Pons (tissue), 1 donor: ENCODE measurements at regions not wholly inside any gene's neighbourhood (a gene's known extent, or its start where the extent isn't known, plus 50 kb on each side); places are given as distances from the start of the nearest gene placed in this dataset.
"Not testable (repeated sequence)": the region's sequence is repeated elsewhere in the genome, so short reads cannot be mapped to it uniquely, and the experiment has no call there.

Experiments used
- DNase-seq: peaks from one replicate; pipeline ENCODE4 v3.0.0-alpha.2; 2016; ENCODE audit warnings: low spot score

- no peak for DNase-seq
Observed at GRCh38 chr15:70248116-70249025, 150.7 kb upstream of the TLE3 start.

DNA sequence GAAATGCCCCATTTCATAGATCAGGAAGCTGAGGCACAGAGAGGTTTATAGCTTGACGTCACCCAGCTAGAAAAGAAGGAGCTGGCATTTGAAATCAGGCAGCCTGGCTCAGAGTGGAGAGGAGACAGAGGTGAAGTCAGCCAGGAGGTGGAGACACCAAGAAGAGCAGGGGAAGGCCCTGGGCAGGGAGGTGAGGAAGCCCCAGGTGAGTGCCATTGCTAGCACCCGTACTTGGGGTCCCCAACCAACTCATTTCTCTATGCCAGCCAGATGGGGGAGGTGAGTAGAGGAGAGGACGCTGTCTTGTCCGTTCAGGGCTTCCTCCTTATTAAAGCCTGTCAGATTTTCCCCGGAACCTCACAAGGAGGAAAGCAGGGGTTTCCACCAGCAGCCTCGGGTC lies 149.6 kb upstream of the TLE3 start:
- no peak for DNase-seq

GRCh38 chr15:70246623-70247220 lies 149.0 kb upstream of the TLE3 start:
- no peak for DNase-seq

DNA sequence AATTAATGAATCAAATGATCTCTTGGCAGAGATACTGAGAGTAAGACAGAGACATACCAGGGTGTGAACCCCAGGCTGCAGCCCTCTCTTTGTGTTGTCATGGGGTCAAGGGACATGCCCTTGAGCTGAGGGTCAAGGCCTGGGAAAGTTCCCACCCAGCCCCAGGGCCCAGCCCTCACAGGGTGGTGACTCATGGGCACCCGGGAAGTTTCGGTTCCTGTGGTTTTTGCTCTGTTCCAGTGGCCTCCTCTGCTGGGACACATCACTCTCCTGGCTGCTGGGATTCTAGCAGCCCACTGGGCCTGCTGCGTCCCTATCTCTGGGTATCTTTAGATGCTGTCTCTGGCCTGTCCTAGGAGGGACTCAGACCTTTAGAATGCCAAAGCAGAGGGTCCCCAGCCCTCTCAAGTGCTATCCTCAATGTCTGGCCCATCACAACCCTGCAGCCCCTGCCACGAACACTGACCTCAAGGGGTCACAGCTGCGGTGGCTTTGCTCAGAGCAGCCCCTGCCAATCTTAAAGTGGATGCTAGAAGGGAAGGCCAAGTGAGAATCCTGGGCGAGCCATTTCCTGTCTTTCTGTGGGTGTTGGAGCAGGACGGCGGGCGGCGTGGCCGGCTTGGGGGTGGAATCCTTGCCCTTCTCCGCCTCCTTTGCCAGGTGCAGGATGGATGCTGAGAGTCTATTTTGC lies 148.4 kb upstream of the TLE3 start:
- peak; percentile 33 for DNase-seq

GRCh38 chr15:70244978-70245542 lies 147.3 kb upstream of the TLE3 start:
- no peak for DNase-seq

DNA sequence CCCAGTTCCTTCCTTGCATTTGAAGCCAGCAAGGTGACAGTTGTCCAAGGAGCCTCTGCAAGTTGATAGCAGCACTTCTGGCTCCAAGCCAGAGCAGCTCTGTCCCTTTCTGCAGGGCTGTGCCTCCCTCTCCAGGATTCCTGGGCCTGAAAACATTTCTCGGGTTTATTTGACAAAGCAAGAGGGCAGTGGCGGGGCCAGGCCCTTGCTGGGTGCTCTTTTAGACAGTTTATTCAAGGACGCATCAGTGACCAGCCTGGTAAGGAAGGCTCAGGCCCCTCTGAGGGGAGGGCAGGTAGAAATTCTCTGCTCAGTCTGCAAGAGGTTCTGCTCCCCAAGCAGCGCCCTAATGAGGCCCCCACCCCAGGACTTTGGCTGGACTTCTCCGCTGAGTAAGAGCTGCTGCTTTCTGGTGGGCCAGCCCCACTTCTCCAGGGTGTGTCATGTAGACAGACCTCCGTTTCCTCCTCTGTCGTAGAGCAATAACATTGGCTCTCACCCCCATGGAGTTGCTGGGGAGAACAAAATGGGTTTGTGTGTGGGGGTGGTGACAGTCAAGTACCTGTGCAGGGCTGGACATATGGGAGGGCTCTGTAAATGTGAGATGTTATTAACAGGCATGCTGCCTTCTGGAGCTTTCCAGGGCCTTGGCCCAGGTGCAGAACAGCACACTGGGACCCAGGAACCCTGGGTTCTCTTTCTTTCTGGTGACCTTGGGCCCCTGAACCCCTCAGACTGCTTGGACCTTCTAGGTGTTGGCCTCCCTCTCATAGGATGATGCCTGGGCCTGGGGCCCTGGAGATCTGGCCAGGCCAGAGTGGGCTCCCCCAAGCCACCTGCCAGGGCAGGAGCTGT lies 146.2 kb upstream of the TLE3 start:
- no peak for DNase-seq

DNA sequence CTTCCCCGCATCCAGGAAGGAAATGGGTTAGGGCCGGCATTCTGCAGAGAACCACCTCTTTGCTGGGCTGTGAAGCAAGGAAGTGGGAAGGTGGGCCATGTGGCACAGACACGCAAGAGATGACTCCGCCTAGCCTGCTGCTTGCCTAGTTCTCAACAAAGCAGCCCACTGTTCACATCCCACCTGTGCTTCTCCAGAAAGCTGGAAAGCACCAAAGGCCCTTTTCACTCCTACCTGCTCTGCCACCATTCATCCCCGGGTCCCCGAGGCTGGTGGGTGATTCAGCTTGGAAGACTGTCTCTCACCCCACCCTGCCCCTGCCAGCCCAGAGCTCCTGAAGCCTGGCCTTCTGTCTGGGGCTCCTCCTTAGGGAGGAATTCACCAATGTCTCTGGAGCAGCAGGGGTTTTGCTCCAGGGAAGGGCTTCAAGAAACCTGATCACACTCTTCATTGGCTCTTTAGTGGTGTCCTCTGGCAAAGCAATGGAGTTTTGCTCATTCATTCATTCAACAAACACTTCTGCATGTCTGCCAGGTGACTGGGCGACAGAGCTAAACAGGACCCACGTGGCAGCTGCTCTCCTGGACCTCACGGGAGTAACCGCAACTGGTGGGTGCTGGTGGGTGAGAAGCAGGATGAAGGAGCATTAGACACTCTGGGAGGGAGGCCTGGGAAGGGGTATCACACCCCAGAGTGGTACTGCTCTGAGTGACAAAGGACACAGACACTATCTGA lies 145.4 kb upstream of the TLE3 start:
- no peak for DNase-seq

- DNase-seq: no peak
Observed at GRCh38 chr15:70241561-70242320, 144.0 kb upstream of the TLE3 start.

- no peak for DNase-seq
Observed at GRCh38 chr15:70240820-70241430, 143.2 kb upstream of the TLE3 start.

GRCh38 chr15:70240082-70240481 lies 142.4 kb upstream of the TLE3 start:
- DNase-seq: no peak

- DNase-seq: no peak
Observed at GRCh38 chr15:70238917-70239316, 141.2 kb upstream of the TLE3 start.

DNA sequence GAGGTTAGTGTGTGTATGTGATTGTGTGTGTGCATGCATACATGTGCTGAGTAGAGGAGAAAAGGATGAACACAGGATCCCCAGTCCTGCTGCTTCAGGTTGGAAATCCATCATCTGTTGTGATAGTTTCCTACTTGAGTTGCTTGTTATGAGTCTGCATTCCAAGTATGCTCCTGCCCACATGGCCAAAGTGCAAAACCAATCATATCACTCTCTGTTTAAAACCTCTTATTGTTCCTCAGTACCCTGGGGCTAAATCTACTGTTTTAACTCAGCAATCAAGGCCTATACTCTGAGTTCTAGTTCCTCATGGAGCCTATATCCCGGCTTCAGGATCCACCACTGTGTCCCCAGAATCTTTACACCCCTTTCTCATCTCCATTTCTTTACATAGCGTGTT lies 139.9 kb upstream of the TLE3 start:
- DNase-seq: no peak

DNA sequence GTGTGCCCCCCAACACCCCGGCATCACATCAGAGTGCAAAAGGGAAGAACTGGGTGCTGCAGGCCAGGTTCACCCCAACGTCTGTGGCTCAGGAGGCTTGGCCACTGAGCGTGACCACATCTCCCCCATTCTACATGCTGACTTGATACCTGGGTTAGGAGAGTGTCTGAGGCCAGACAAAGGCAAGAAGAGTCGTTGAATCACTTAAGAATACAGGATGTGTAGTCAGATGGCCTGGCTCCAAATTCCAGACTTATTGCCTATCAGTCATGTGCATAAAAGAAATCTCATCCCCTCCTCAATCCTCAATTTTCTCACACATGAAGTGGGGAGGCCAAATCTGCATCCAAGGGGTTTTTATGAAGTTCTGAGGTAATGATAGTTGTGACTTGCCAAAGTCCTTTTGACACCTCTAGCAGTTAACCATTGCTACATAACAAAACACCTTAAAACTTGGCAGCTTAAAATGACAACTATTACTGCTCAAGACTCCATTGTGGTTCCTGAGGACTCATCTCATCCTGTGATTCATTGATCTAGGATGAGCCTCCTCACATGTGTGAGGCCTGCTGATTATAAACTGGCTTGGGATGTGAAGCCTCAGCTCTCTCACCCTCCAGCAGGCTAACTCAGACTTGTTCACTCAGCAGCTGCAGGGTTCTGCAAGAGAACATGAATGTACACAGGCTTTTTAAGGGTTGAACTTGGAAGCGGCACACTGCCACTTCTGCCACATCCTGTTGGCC lies 138.8 kb upstream of the TLE3 start:
- DNase-seq: no peak

GRCh38 chr15:70235347-70235746 lies 137.6 kb upstream of the TLE3 start:
- DNase-seq: no peak

GRCh38 chr15:70234256-70234905 lies 136.7 kb upstream of the TLE3 start:
- peak; percentile 9 for DNase-seq

- DNase-seq: no peak
Observed at GRCh38 chr15:70231484-70231883, 133.8 kb upstream of the TLE3 start.

DNA sequence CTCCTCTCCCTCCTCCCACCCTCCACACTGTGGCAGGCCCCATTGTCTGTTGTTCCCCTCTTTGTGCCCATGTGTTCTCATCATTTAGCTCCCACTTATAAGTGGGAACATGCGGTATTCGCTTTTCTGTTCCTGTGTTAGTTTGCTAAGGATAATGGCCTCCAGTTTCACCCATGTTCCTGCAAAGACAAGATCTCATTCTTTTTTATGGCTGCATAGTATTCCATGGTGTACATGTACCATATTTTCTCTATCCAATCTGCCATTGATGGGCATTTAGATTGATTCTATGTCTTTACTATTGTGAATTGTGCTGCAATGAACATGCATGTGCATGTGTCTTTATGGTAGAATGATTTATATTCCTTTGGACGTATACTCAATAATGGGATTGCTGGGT lies 130.2 kb upstream of the TLE3 start:
- not testable (repeated sequence) for DNase-seq

GRCh38 chr15:70227147-70227546 lies 129.4 kb upstream of the TLE3 start:
- no peak for DNase-seq
